ENCODE measurements at regions not wholly inside any gene's neighbourhood (a gene's known extent, or its start where the extent isn't known, plus 50 kb on each side); places are given as distances from the start of the nearest gene placed in this dataset.
A peak's percentile ranks its signal among the peaks of the same experiment; 100 is the strongest.

DNA sequence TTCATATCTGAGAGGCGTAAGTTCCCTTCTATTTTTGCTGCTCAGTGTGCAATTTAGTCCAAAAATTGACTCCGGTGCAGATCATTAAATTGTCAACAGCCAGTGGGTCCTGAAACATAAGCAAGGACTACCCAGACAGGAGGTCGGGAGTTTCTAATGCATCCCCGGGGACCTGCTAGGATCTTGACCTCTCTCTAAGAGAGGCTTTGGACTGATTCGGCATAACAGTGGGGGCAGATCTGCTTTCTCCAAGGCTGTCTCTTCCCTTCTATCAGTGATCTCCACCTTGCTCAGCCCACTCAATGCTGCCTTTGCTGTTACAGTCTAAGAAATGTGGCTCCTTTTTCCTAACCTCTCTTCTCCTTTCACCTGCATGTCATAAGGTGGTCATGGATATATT, 199.1 kb upstream of the NRP1 start:
- ATAC-seq, result no peak

DNA sequence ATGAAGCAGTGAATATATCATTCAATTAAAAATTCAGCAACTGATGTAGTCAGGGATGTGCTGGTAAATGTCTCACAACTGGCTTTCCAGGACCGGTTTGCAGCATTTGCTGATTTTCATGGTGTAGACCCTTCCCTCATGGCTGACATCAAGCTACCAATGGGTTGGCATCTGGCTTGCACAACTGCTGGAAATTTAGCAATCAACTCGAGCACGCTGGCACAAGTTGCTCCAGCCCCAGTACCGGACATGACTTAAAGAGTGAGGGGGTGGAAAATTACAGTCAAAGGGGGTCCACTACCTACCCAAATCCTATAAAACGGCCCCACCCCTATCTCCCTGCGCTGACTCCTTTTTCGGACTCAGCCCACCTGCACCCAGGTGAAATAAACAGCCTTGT, 198.4 kb upstream of the NRP1 start:
- ATAC-seq, result no peak

DNA sequence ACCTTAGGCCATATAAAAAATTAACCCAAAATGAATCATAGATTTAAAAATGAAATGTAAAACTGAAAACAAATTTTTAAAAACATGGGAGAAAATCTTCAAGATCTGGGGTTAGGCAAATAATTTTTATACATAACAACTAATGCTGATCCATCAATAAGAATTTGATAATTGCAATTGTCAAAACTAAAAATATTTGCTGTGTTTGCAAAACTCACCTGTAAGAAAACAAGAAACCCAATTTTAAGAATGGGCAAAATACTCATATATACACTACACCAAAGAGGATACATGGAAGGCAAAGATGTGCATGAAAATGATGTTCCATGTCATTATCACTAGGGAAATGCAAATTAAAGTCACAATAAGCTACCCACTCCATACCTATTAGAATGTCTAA, 194.8 kb upstream of the NRP1 start:
- ATAC-seq, result no peak

DNA sequence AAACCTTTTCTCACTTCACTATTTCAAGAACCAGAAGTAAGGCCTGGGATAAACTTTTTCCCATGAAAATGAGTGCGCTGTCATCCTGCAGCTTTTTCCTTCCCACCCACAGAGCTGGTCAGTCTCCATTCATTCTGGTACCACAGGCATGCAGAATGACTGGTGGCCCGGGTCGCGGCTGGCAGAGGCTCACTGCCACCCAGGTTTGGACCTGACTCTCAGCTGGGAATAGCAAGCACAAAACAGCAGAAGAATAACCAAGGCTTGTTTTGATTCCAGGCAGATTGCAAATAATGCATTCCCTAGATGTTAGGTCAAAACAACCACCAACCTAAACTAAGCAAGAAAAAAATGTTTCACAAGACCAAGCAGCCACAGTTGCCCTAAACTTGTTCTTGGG, 190.5 kb upstream of the NRP1 start:
- ATAC-seq, result no peak

DNA sequence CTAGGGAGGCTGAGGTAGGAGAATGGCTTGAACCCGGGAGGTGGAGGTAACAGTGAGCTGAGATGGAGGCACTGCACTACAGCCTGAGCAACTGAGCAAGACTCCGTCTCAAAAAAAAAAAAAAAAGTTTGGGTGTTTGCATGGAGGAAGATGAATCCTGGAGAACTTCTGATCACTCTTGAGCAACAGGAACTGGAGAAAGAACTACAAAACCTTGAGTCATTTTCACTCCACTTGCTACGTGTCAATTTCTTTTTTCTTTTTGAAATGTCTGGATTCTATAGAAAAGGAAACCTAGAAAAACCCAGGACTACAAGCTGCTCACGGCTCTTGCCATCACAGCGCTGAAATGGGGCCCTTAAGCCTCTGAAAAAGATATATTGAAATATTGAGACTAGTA, 189.6 kb upstream of the NRP1 start:
- no peak for ATAC-seq

DNA sequence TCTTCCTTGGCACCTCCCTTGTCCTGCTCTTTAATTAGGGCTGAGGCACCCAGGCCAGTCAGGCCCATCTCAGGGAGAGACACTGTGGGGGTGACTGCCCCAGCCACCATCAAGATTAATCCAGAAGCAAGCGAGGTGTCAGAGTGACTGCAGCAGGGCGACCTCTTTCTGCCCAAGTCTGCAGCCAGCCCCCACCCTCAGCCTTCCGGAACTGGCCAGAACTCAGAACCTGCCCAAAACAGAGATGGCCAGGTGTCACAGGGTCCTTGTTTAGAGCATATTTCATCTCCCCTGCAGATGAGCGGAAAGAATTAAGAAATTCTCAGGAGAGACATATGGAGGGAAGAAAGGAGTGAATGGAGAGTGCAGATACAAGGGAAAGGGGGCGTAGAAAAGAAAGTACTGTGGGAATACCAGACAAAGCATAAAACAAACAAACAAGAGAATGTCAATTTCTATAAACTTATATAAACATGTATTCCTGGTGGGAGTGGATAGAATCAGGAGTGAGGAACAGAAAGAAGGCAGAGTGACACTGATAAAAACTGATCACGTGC, 188.8 kb upstream of the NRP1 start:
- no peak for ATAC-seq

DNA sequence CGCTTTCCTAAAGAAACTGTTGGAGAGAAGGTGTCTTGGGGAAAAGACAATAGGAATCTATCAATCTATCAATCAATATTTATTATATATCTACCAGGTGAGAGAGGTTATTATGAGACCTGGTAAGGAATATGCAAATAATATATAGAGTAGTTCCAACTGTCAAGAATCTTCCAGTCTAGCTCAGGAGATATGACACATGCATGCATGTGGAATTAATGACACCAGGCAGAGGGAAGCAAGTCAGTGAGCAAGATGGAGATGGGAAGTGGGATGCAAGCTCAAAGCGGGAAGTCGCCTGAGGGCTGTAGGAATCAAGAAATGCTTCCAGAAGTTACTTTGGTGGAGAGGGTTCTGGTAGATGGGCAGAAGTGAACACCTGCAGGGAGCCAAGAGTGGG, 187.4 kb upstream of the NRP1 start:
- ATAC-seq, result no peak

DNA sequence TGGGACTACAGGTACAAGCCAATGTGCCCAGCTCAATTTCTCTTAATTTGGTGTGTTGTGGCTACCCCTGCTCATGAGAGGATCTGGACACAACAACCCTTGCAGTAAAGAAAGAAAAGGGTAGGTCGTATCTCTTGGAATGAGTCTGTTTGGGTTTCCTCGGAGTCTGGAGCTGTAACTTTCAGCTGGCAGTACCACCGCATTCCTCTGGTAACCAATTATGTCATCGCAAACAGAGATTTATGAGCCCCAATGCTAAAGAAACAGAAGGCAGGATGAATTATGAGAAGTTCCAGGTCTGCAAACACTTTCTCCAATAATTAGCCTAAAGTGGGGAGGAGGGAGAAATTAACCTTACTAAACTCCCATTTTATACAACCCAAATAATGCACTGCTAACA, 186.6 kb upstream of the NRP1 start:
- ATAC-seq, result no peak

DNA sequence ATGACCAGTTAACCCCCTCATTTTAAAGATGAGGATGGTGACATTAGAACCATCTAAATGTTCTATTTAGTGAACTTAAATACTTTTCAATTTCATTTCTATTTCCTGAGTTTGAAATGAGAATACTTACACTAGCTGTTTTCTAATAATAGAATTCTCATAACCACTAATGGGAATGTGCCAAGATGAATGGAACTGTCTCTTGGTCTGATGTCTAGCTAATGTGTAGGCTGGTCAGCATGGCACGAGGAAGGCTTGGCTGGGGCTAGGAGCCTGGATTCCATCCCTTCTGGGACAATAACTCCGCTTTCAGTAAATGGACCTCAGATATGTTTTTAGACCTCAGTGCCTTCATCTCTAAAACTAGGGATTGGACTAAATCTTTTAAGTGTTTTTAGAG, 185.8 kb upstream of the NRP1 start:
- no peak for ATAC-seq

DNA sequence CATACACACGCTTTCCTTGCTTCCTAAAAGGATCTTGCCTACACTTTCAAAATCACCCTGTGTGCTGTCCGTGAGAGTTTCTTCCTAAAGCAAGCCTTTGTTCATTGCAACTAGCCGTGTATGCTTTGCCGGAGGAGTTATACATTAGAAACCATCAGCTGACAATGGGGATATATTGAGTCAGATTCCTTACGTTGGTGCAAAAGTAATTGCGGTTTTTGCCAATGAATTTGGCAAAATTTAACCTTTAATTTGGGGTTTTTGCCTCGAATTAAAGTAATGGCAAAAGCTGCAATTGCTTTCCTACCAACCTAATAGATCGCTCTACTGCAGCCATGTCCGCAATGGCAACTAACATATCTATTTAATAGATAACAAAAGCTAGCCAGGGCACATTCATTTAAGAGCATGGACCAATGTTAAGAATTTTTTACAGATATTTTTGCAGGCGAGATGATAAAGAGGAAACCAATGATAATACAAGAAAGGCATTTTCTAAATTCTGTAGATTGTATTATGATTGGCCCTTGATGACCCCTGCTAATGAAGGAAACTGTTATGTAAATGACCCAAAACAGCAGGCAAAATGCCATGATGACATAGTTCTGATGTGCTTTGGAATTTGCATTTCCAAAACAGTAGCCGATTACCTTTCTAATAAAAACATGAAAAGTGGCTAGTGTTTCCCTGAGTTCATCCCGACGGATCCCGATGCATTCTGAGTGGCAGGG, 184.8 kb upstream of the NRP1 start:
- no peak for ATAC-seq

DNA sequence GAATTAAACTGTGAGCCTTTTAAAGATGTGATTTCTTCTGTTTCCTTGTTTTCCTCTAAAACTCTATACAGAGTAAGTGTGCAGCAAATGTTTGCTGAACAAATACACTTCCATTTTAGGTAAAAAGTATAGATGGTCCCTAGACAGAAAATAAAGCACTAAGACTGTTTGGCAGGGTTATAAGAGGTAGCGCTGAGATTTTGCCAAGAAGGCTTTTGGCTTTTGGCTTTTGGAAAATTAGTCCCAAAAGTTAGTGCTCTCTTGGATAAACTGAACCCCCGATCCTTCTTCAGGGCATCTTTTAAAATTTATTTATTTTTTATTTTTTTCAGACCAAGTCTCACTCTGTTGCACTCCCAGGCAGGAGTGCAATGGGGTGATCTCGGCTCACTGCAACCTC, 175.7 kb upstream of the NRP1 start:
- no peak for ATAC-seq

DNA sequence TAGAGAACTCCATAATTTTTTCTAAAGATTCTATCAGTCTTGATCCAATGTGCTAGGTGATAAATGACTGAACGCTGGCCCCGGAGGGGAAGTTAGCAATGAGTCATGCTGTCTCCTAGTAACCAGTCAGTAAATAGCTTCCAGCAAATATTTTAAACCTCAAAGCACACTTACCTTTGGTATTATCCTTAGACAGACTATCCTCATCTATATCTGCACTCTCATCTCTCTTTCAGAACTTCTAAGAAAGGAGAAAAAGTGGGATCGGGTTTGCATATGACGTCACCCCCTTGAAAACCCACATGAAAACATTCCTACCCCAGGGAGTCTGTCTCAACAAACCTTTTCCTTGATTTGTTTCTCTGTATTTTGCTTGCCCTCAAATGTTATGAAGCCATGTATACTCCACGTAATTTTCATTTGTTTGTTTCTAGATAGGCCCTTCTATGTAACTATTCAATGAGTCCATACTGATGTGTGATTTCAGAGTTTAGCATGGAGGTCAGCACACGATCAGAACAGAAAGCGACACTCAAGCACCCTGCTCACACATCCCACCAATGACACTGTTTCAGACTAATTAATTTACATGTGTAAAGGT, 174.9 kb upstream of the NRP1 start:
- ATAC-seq, result peak; percentile 73

DNA sequence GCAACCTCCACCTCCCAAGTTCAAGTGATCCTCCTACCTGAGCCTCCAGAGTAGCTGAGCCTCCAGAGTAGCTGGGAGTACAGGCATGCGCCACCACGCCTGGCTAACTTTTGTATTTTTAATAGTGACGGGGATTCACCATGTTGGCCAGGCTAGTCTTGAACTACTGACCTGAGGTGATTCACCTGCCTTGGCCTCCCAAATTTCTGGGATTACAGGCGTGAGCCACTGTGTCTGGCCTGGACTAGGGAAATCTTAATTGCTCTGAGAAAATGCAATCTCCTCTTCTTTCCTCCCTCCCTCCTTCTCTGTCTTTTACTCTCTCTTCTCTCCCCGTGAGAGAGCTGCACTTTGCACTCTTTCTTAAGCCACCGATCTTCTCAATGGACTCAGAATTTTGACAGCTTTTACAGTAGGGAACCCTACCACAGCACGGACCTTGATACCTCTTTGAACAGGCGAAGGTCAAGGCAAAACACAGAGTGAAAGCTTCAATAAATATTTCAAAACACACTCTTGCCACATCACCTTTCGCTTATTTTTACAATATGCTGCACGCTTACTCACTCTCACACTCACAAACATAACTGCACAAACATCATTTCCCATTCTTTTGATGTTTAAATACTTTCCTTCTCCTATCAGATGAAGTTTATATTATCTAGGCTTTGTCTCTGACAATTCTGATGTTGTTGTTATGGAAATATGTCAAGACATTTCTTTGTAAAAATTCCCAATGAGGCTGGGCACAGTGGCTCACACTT, 173.4 kb upstream of the NRP1 start:
- ATAC-seq, result no peak

DNA sequence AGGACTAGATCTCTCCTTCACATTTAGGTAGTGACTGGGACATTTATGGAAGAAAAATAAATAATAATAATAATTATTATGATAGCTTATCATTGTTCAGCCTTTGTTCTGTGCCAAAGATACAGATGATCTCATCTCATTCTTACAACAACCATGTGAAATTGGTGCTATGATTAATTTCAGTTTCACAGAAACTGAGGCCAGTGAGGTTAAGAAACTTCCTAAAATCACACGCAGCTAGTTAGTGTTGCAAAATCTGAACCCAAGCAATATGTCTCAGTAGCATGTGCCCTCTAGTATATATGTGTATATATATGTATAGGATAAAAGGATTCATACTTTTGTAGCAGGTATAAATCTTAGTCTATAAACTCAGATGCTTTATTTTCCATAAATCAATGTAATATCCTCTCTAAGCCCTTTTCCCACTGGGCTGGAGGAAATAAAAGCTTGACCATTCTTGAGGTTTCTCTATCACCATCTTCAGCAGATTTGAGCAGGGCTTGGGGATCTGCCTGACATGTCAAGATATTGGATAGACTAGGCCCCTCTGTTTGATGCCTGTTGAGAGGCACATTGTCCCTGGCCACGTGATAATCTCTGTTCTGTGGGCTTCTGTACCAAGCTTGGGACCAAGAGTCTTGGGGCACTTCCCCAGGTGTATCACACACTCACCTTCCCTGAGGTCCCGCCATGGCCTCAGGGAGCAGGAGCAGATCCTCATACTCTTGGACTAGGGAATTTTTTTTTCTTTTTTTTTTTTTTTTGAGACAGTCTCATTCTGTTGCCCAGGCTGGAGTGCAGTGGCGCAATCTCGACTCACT, 172.6 kb upstream of the NRP1 start:
- peak; percentile 44 to 58 for ATAC-seq

DNA sequence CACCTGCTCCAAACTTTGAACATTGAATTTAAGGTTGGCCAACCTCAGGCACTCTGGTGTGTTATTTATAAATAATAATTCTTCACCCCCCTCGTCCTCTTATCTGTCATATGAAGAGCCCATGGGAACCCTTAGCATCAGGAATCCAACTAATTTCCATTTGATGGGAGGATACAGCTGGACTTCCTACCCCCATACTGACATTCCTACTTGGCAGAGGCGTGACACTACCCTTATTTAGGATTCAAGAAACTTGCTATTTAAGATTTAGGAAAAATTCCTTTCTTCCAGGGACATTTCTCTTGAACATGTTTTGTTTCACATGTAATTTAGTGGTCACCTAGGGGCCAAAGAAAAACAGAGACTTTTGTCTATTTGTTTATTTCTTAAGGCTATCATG, 171.9 kb upstream of the NRP1 start:
- ATAC-seq, result no peak

DNA sequence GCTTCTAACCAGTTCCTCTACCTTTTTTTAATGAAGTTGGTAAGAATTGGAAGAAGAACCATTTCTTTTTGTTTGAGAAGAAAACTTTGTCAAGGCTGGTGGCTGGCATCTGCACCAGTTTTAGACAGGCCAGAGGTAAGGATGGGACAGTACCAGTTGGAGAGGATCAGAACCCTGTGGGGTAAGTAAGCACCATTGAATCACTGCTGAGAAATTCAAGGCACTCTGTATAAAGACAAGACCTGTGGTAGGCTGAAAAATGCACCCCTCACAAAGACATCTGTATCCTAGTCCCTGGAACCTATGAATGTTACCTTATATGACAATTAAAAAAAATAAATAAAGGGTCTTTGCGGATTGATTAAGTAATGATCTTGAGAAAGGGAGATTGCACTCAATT, 166.7 kb upstream of the NRP1 start:
- no peak for ATAC-seq

DNA sequence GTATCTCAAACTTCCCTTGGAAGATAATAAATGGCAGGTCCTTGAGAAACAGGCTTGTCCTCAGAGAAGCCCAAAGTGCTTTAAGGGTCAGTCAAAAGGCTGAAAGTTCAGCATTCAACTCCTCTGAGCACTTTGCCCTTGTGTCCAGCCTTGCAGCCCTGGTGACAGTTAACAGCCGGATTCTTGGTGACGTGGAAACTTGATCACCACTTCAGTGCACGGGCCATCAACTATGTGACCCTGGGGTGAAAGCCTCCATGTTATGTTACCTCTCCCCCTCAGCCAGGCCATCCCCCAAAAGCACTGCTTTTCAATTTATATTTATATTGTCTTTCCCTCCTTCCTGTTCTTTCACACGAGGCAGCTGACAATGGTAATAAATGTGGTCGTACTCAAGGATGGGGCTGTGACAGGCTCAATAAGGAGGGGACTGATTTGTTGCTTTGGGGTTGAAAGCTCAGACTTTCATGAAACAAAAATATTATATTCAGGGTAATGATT, 164.0 kb upstream of the NRP1 start:
- ATAC-seq, result no peak

DNA sequence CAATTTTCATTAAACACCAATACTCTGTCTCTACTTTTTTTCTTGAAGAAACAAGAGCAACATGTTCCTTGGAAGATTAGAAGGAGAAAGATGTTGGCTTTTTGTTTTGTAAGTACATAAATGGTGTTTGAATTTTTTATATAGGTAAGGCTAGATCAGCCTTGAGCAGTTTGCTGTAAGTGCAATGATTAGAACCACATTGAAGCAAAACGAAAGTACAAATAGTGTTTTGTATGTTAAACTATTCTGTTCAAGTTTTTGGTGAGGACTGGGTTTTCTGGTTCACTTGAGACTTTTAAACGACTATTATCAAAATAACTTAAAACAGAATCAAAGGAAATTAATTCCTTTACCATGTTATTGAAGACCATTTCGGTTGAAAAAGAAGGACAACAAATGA, 162.9 kb upstream of the NRP1 start:
- ATAC-seq, result no peak

DNA sequence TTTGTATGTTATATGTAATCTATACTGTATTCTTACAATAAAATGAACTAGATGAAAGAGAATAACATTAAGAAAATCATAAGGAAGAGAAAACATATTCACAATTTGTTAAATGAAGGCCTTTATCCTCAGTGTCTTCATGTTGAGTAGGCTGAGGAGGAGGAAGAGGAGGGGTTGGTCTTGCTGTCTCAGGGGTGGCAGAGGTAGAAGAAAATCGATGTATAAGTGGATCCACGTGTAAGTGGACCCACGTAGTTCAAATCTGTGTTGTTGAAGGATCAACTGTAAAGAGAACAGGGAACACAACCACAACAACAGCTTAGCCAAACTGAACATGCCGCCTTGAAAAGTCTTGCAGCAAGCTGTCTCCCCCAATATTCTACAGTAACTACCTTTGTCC, 161.6 kb upstream of the NRP1 start:
- no peak for ATAC-seq

DNA sequence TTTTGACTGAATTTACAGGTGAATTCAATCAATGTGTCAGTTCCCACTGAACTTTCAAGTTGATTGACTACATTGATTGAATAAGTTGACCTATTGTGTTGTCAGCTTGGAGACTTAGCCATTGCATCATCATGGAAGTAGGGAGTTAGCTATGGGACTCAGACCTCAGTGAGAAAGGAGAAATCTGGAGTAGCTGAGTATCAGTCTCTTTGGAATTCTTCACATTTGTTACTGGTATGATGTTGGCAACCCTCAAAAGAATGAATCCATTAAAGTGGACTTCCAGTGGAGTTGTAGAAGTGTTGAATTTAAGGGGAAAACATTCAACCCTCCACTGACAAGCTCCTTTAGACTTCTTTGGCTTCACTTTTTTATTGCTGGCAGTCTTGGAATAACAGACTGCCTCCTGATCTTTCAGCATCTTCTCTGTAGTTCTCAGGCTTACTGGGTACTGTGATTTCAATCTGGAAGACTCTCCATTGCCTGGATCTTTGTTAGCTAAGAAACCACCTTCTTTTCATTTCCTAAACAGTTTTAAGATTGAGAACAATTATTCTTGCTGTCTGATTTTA, 160.3 kb upstream of the NRP1 start:
- no peak for ATAC-seq

DNA sequence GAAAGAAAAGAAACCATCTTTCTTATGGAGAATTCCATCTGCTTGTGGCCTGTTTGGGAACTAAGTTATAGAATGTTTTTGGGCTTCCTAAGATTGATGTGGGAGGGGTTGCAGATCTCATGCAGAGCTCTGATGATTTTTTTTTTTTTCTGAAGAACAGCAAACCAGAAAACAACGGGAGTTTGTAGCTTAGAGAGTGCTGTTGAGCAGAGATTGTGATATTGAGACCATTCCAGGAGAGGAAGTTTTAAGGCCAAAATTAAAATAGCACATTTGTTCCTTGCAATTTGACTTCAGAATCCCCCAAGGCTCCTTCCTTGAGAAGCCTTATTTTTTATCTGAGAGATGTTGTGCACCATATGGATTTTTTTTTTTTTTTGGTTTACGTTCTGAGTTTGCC, 159.5 kb upstream of the NRP1 start:
- no peak for ATAC-seq

DNA sequence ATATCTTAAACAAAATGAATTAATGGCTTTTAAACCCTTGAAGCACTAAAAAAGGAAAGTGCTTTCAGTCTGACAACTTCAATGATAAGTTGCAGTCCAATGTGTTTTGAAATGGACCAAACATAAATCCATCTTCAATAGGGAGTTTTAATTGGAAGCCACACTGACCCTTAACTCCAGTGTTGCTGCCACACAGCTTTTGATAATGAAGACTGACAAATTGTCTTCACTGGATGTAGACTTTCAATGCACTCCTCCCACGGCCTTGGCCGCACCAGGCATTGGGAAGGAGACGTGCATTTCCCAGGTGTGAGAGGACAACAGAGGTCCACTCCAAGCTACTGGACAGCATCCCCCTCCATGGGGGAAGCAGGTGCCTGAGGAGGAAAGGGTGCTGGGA, 159.0 kb upstream of the NRP1 start:
- ATAC-seq, result no peak

Measured in activated CD4-positive, CD25-positive, alpha-beta regulatory T cell treated with anti-CD3 and anti-CD28 coated beads, Interleukin-2, amount 50 U/mL, for 24 hours (primary cell).